Keratinocyte (primary cell): ENCODE measurements at regions not wholly inside any gene's neighbourhood (a gene's known extent, or its start where the extent isn't known, plus 50 kb on each side); places are given as distances from the start of the nearest gene placed in this dataset.

Experiments used
- DNase-seq: peaks from one replicate; pipeline ENCODE4 v3.0.0-alpha.2; 2011; ENCODE audit warnings: low read depth, missing footprints, low spot score
- FAIRE-seq: peaks from 2 replicates; lab custom pipeline; 2011; peaks lifted over from hg19 to GRCh38; lab: Jason Lieb, UNC
- H2AFZ ChIP-seq: 2 replicates; pipeline ENCODE4 v1.6.0; 2012; ENCODE audit warnings: low read length, control low read depth, inconsistent platforms; ENCODE audit not compliant: control insufficient read depth
- H3K27ac ChIP-seq: 2 replicates; pipeline ENCODE4 v1.5.1; 2011; ENCODE audit warnings: low read length; ENCODE audit not compliant: control insufficient read depth, insufficient read depth
- H3K27me3 ChIP-seq: 3 replicates; pipeline ENCODE4 v1.6.0; 2011; ENCODE audit warnings: low read length; ENCODE audit not compliant: control insufficient read depth, insufficient read depth; ENCODE audit errors: extremely low read depth
- H3K36me3 ChIP-seq, 2 experiments: 2 replicates in 1 of 2; 3 replicates in 1 of 2; pipeline ENCODE4 v1.5.1; 2011; ENCODE audit warnings: low read length in 2 of 2, mild to moderate bottlenecking in 1 of 2; ENCODE audit not compliant: control insufficient read depth in 2 of 2, insufficient read depth in 2 of 2; ENCODE audit errors: extremely low read depth in 1 of 2
- H3K4me1 ChIP-seq: 3 replicates; pipeline ENCODE4 v1.5.1; 2011; ENCODE audit warnings: low read length; ENCODE audit not compliant: control insufficient read depth, insufficient read depth; ENCODE audit errors: extremely low read depth
- H3K4me2 ChIP-seq: 3 replicates; pipeline ENCODE4 v1.6.0; 2011; ENCODE audit warnings: low read depth, low read length; ENCODE audit not compliant: control insufficient read depth, insufficient read depth; ENCODE audit errors: extremely low read depth
- H3K4me3 ChIP-seq, 3 experiments: fragments of 200-600 bp in 1 of 3; sonication (generic) in 1 of 3; 2 replicates in 2 of 3; 3 replicates in 1 of 3; pipeline ENCODE4 v1.5.1; 2011 to 2016; ENCODE audit warnings: low read length in 3 of 3, mild to moderate bottlenecking in 3 of 3, control low read depth in 2 of 3, inconsistent platforms in 1 of 3, low read depth in 1 of 3, mixed read lengths in 1 of 3, mixed run types in 1 of 3, moderate library complexity in 1 of 3; ENCODE audit not compliant: control insufficient read depth in 2 of 3, insufficient read depth in 2 of 3; ENCODE audit errors: extremely low read depth in 1 of 3
- H3K79me2 ChIP-seq: 2 replicates; pipeline ENCODE4 v1.6.0; 2012; ENCODE audit warnings: low read length; ENCODE audit not compliant: control insufficient read depth, insufficient read depth
- H3K9ac ChIP-seq: 3 replicates; pipeline ENCODE4 v1.6.0; 2011; ENCODE audit warnings: low read length; ENCODE audit not compliant: control insufficient read depth, insufficient read depth; ENCODE audit errors: extremely low read depth
- H3K9me1 ChIP-seq: 3 replicates; pipeline ENCODE4 v1.6.0; 2011; ENCODE audit warnings: low read length; ENCODE audit not compliant: control insufficient read depth, insufficient read depth; ENCODE audit errors: extremely low read depth
- H3K9me3 ChIP-seq: 2 replicates; pipeline ENCODE4 v1.5.1; 2012; ENCODE audit warnings: low read depth, low read length; ENCODE audit not compliant: control insufficient read depth
- H4K20me1 ChIP-seq: 3 replicates; pipeline ENCODE4 v1.6.0; 2011; ENCODE audit warnings: low read length; ENCODE audit not compliant: control insufficient read depth, insufficient read depth; ENCODE audit errors: extremely low read depth
- EZH2 ChIP-seq: IDR thresholded peaks from one replicate; pipeline ENCODE4 v1.6.1; 2012; ENCODE audit warnings: inconsistent platforms, mild to moderate bottlenecking, low read length, moderate library complexity
- dilution Hi-C: fragments of 300-500 bp; cut with MboI; formaldehyde crosslinking; loops from one replicate; pipeline ENCODE4 v1.7.0; 2020; ENCODE audit warnings: low sequenced_read_pairs; ENCODE audit not compliant: extremely low pct_ligation_motif_present
- TF ChIP-seq, protein P1 (sequence below), 3 experiments: IDR thresholded peaks in 1 of 3; conservative IDR thresholded peaks in 1 of 3; optimal IDR thresholded peaks in 1 of 3; 2 replicates in 2 of 3; 3 replicates in 1 of 3; pipeline versions ENCODE3 to v1.5.1; 2011; ENCODE audit warnings: low read length in 3 of 3, mild to moderate bottlenecking in 3 of 3, moderate library complexity in 2 of 3, control low read depth in 1 of 3, inconsistent platforms in 1 of 3; ENCODE audit not compliant: insufficient read depth in 2 of 3; ENCODE audit errors: extremely low read depth in 1 of 3

DNA sequence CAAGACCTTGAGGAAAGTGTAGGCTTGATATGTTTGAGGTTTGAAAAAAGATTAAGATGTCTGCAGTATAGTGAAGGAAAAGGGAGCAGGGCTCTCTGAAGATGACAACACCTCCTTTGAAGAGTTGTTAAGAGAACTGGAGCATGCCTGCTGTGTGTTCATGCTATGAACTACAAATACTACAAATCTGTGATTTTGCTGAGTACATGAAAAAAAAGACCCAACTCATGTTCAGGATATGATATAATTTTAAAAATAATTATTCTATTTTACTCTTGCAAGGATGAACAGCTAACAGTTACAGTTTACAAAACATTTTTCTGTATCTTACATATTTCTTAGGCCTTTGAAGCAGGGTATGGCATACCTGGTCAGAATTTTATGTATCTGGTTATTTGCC is 305.4 kb upstream of the CWC22 start:
- dilution Hi-C loops = no loop called here
- Histone ChIP-seq H2AFZ (no peak overlapping the region), H3K9ac (no peak overlapping the region), H3K4me2 (no peak overlapping the region), H3K4me1 (no peaks in the 10 kb centered on the region), H3K27me3 (no peaks in the 10 kb centered on the region), H3K27ac (no peak overlapping the region), H3K4me3 (no peak overlapping the region), H3K79me2 (no peaks in the 10 kb centered on the region), H3K9me1 (no peaks in the 10 kb centered on the region), H3K36me3 (no peaks in the 10 kb centered on the region), H4K20me1 (no peaks in the 10 kb centered on the region), H3K9me3 (no peaks in the 10 kb centered on the region)
- FAIRE-seq (no peak), DNase-seq (no peak)
- no peak for TF ChIP-seq EZH2
- TF ChIP-seq, protein P1, sequence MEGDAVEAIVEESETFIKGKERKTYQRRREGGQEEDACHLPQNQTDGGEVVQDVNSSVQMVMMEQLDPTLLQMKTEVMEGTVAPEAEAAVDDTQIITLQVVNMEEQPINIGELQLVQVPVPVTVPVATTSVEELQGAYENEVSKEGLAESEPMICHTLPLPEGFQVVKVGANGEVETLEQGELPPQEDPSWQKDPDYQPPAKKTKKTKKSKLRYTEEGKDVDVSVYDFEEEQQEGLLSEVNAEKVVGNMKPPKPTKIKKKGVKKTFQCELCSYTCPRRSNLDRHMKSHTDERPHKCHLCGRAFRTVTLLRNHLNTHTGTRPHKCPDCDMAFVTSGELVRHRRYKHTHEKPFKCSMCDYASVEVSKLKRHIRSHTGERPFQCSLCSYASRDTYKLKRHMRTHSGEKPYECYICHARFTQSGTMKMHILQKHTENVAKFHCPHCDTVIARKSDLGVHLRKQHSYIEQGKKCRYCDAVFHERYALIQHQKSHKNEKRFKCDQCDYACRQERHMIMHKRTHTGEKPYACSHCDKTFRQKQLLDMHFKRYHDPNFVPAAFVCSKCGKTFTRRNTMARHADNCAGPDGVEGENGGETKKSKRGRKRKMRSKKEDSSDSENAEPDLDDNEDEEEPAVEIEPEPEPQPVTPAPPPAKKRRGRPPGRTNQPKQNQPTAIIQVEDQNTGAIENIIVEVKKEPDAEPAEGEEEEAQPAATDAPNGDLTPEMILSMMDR (optimal IDR thresholded peaks at IDR 0.05 in 1 of 3, IDR thresholded peaks at IDR 0.05 in 1 of 3, conservative IDR thresholded peaks at IDR 0.05 in 1 of 3; ENCODE audit: extremely low read depth in 1 of 3, insufficient read depth in 2 of 3, low read length in 3 of 3) = no peak

DNA sequence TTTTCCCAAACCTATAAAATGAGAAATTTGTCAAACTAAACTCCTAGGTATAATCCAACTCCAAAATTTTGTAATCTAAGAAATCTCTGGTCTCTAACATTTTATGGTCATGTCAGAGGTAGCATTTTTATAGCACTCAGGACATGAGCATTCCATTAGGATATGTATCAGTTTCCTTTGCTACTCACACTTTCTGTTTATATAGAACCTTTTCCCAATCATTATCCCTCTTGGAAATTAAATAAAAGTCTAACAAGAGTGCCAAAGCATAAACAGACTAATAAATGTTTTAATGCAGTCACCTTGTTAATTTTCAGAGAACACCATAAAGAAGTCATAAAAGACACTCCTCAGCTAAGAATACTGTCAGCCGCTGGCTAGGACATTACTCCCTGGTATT is 300.0 kb upstream of the CWC22 start:
- TF ChIP-seq, protein P1 (optimal IDR thresholded peaks at IDR 0.05 in 1 of 3, IDR thresholded peaks at IDR 0.05 in 1 of 3, conservative IDR thresholded peaks at IDR 0.05 in 1 of 3; ENCODE audit: extremely low read depth in 1 of 3, insufficient read depth in 2 of 3, low read length in 3 of 3) = no peak
- TF ChIP-seq EZH2 = no peak
- dilution Hi-C loops = no loop called here
- FAIRE-seq = no peak

More for the DNA sequence above, 300.0 kb upstream of the CWC22 start:
- H3K4me3 ChIP-seq = no peak overlapping the region
- no peak overlapping the region for H3K9ac ChIP-seq
- H3K79me2 ChIP-seq = no peaks in the 10 kb centered on the region
- no peak overlapping the region for H3K4me2 ChIP-seq
- H3K9me1 ChIP-seq = no peaks in the 10 kb centered on the region
- H4K20me1 ChIP-seq = no peaks in the 10 kb centered on the region
- H3K4me1 ChIP-seq = no peaks in the 10 kb centered on the region
- H3K9me3 ChIP-seq = no peaks in the 10 kb centered on the region
- no peak overlapping the region for H3K27ac ChIP-seq
- DNase-seq = no peak
- H3K36me3 ChIP-seq = no peaks in the 10 kb centered on the region
- no peaks in the 10 kb centered on the region for H3K27me3 ChIP-seq
- H2AFZ ChIP-seq = no peak overlapping the region
